H1 (cell line): ENCODE measurements at regions not wholly inside any gene's neighbourhood (a gene's known extent, or its start where the extent isn't known, plus 50 kb on each side); places are given as distances from the start of the nearest gene placed in this dataset.

Experiments
- CTCF ChIA-PET: fragments of 300-600 bp; sonication (Branson Sonifier 250); formaldehyde crosslinking; loops from one replicate; lab custom pipeline; 2021; ENCODE audit not compliant: partially characterized antibody; lab: Charles Lee
- POLR2A ChIA-PET: fragments of 300-600 bp; sonication (Branson Sonifier 250); formaldehyde crosslinking; loops from one replicate; lab custom pipeline; 2021; ENCODE audit warnings: inconsistent platforms; ENCODE audit not compliant: partially characterized antibody; lab: Charles Lee
- DNase-seq, 2 experiments: peaks; one replicate each; pipeline versions ENCODE4 v3.0.0 to v3.0.0-alpha.2; 2010 to 2022; ENCODE audit warnings: low spot score in 2 of 2, low read depth in 1 of 2, mixed read lengths in 1 of 2
- FAIRE-seq: peaks from 2 replicates; lab custom pipeline; 2011; peaks lifted over from hg19 to GRCh38; lab: Jason Lieb, UNC
- H2AFZ ChIP-seq: 2 replicates; pipeline ENCODE4 v1.8.1; 2012; ENCODE audit warnings: low read length, inconsistent platforms
- H2AK5ac ChIP-seq: 2 replicates; pipeline ENCODE4 v1.6.1; 2013; ENCODE audit warnings: low read depth, low read length
- H2BK120ac ChIP-seq: replicated peaks from 2 replicates; pipeline ENCODE3; 2013; ENCODE audit warnings: low read depth, low read length, inconsistent platforms
- H2BK12ac ChIP-seq: 2 replicates; pipeline ENCODE4 v1.6.1; 2013; ENCODE audit warnings: low read depth, low read length
- H2BK15ac ChIP-seq: 2 replicates; pipeline ENCODE4 v1.6.1; 2013; ENCODE audit warnings: low read length
- H2BK20ac ChIP-seq: 2 replicates; pipeline ENCODE4 v1.6.1; 2013; ENCODE audit warnings: low read length
- H2BK5ac ChIP-seq: 2 replicates; pipeline ENCODE4 v1.6.1; 2013; ENCODE audit warnings: low read depth, low read length
- H3K14ac ChIP-seq: 2 replicates; pipeline ENCODE4 v1.6.1; 2013; ENCODE audit warnings: inconsistent platforms; ENCODE audit not compliant: insufficient read length
- H3K18ac ChIP-seq: 2 replicates; pipeline ENCODE4 v1.6.1; 2013; ENCODE audit warnings: low read length; ENCODE audit errors: extremely low read depth
- H3K23ac ChIP-seq: 2 replicates; pipeline ENCODE4 v1.6.1; 2013; ENCODE audit warnings: inconsistent platforms; ENCODE audit not compliant: insufficient read length
- H3K23me2 ChIP-seq: 2 replicates; pipeline ENCODE4 v1.6.1; 2013; ENCODE audit warnings: low read depth, low read length
- H3K27ac ChIP-seq: 2 replicates; pipeline ENCODE4 v1.6.1; 2011; ENCODE audit warnings: low read depth, low read length, inconsistent platforms
- H3K27me3 ChIP-seq, 4 experiments: replicated peaks in 1 of 4; 1 replicate in 1 of 4; 2 replicates in 3 of 4; pipeline versions ENCODE4 v1.6.1 to v1.8.1; 2011 to 2013; ENCODE audit warnings: low read length in 3 of 4, mild to moderate bottlenecking in 3 of 4, inconsistent platforms in 2 of 4, mixed read lengths in 2 of 4, moderate library complexity in 1 of 4; ENCODE audit not compliant: control insufficient read depth in 3 of 4, insufficient read depth in 3 of 4; ENCODE audit errors: extremely low read depth in 1 of 4
- H3K36me3 ChIP-seq, 4 experiments: 2 replicates each; pipeline versions ENCODE4 v1.6.1 to v1.8.1; 2011 to 2013; ENCODE audit warnings: mild to moderate bottlenecking in 4 of 4, low read length in 3 of 4, moderate library complexity in 2 of 4, control low read depth in 1 of 4, inconsistent platforms in 1 of 4; ENCODE audit not compliant: insufficient read depth in 4 of 4, control insufficient read depth in 2 of 4
- H3K4ac ChIP-seq: replicated peaks from 2 replicates; pipeline ENCODE3; 2013; ENCODE audit warnings: low read length, low read depth, mixed read lengths, inconsistent platforms; ENCODE audit not compliant: insufficient read length
- H3K4me1 ChIP-seq, 4 experiments: replicated peaks in 1 of 4; 1 replicate in 1 of 4; 2 replicates in 3 of 4; pipeline versions ENCODE4 v1.6.1 to v1.8.1; 2011 to 2013; ENCODE audit warnings: low read length in 3 of 4, inconsistent platforms in 2 of 4, mixed read lengths in 1 of 4; ENCODE audit not compliant: insufficient read depth in 4 of 4, control insufficient read depth in 3 of 4
- H3K4me2 ChIP-seq, 2 experiments: 2 replicates each; pipeline versions ENCODE4 v1.6.1 to v1.8.1; 2011 to 2013; ENCODE audit warnings: low read depth in 2 of 2, low read length in 2 of 2, control low read depth in 1 of 2, inconsistent platforms in 1 of 2, mild to moderate bottlenecking in 1 of 2; ENCODE audit not compliant: insufficient read depth in 1 of 2
- H3K4me3 ChIP-seq, 4 experiments: fragments of 200-600, 300-600 bp in 1 of 4; sonication (generic), shearing (Covaris generic), sonication (Bioruptor Twin) in 1 of 4; 2 replicates each; pipeline versions ENCODE4 v1.5.1 to v1.8.1; 2011 to 2016; ENCODE audit warnings: low read length in 4 of 4, low read depth in 3 of 4, control low read depth in 2 of 4, inconsistent platforms in 2 of 4, mild to moderate bottlenecking in 2 of 4, mixed read lengths in 1 of 4, moderate library complexity in 1 of 4; ENCODE audit not compliant: insufficient read depth in 2 of 4; ENCODE audit errors: extremely low read depth in 1 of 4
- H3K56ac ChIP-seq: replicated peaks from 2 replicates; pipeline ENCODE3; 2013; ENCODE audit warnings: low read depth, mild to moderate bottlenecking, mixed read lengths, low read length, inconsistent platforms; ENCODE audit not compliant: insufficient read length
- H3K79me1 ChIP-seq: 2 replicates; pipeline ENCODE4 v1.6.1; 2013; ENCODE audit warnings: low read depth, low read length, control low read depth
- H3K79me2 ChIP-seq, 2 experiments: 2 replicates each; pipeline versions ENCODE4 v1.6.1 to v1.8.1; 2012 to 2013; ENCODE audit warnings: low read length in 2 of 2, mild to moderate bottlenecking in 2 of 2, inconsistent platforms in 1 of 2; ENCODE audit not compliant: insufficient read depth in 2 of 2, control insufficient read depth in 1 of 2
- H3K9ac ChIP-seq, 4 experiments: replicated peaks in 1 of 4; 1 replicate in 1 of 4; 2 replicates in 3 of 4; pipeline versions ENCODE4 v1.6.1 to v1.8.1; 2011 to 2013; ENCODE audit warnings: low read depth in 3 of 4, low read length in 3 of 4, control low read depth in 2 of 4, mild to moderate bottlenecking in 2 of 4, moderate library complexity in 2 of 4, inconsistent platforms in 1 of 4; ENCODE audit errors: extremely low read depth in 1 of 4
- H3K9me3 ChIP-seq, 2 experiments: 2 replicates each; pipeline versions ENCODE4 v1.6.1 to v1.8.1; 2012 to 2013; ENCODE audit warnings: mild to moderate bottlenecking in 2 of 2, moderate library complexity in 2 of 2, control low read depth in 1 of 2, inconsistent platforms in 1 of 2, low read depth in 1 of 2, low read length in 1 of 2, mixed read lengths in 1 of 2; ENCODE audit not compliant: insufficient read depth in 2 of 2
- H4K20me1 ChIP-seq, 2 experiments: replicated peaks in 1 of 2; 2 replicates each; pipeline versions ENCODE3 to v1.8.1; 2011 to 2013; ENCODE audit warnings: inconsistent platforms in 2 of 2, low read length in 2 of 2, mild to moderate bottlenecking in 1 of 2; ENCODE audit not compliant: insufficient read depth in 2 of 2, control insufficient read depth in 1 of 2
- H4K5ac ChIP-seq: 2 replicates; pipeline ENCODE4 v1.6.1; 2013; ENCODE audit warnings: low read length, low read depth, mixed read lengths, inconsistent platforms; ENCODE audit not compliant: insufficient read length
- H4K8ac ChIP-seq: 2 replicates; pipeline ENCODE4 v1.8.0; 2013; ENCODE audit warnings: mild to moderate bottlenecking, moderate library complexity, low read length, inconsistent platforms; ENCODE audit not compliant: insufficient read depth; ENCODE audit errors: extremely low read depth
- H4K91ac ChIP-seq: replicated peaks from 2 replicates; pipeline ENCODE3; 2013; ENCODE audit warnings: low read length, mixed read lengths, inconsistent platforms; ENCODE audit not compliant: insufficient read length
- KDM5A ChIP-seq: fragments of 200-600 bp; IDR thresholded peaks from 2 replicates; pipeline ENCODE4 v1.7.1; 2012; ENCODE audit warnings: mild to moderate bottlenecking, low read length, inconsistent platforms, mixed read lengths
- POLR2A ChIP-seq, 2 experiments: IDR thresholded peaks; 1 replicate in 1 of 2; 2 replicates in 1 of 2; pipeline ENCODE4 v1.6.1; 2011; ENCODE audit warnings: low read depth in 2 of 2, low read length in 2 of 2, mild to moderate bottlenecking in 2 of 2; ENCODE audit errors: control extremely low read depth in 1 of 2
- WGBS, 2 experiments: shearing (Covaris generic) in 1 of 2; methylation state at CpG; one replicate each; pipeline versions ENCODE4 v1.1.6 to v1.1.7; 2013 to 2015; ENCODE audit warnings: low lambda C conversion rate in 2 of 2, mixed read lengths in 2 of 2, inconsistent platforms in 1 of 2, low coverage in 1 of 2, missing lambda C conversion rate in 1 of 2; ENCODE audit not compliant: insufficient replicate concordance in 2 of 2, insufficient coverage in 1 of 2, insufficient read length in 1 of 2; ENCODE audit errors: extremely low coverage in 1 of 2, missing lambda C conversion rate in 1 of 2; 5-methylcytosine and 5-hydroxymethylcytosine counted together

DNA sequence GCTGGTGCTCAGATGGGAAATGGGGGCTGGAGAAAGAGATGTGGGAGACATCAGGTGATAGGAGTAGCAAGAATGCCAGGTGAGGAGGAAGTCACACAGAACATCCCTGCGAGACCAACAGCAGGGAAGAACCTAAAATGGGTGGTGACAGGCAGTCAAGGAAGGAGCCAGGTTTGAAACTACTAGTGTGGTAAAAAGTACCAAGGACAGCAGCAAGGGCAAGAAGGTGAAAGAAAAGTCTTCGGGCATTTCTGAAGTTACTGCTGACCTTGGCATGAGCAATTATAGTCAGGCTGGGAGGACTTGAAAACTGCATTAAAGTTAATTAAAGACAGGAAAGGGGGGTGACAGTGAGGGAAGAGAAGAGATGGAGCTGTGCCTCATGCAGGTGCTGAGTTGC, 410.4 kb downstream of the RAD51AP2 start:
- Histone ChIP-seq H3K27ac (no peak overlapping the region), H3K4me1 (no peaks in the 10 kb centered on the region), H4K5ac (no peak overlapping the region), H3K79me2 (no peaks in the 10 kb centered on the region), H4K8ac (no peak overlapping the region), H3K27me3 (no peaks in the 10 kb centered on the region), H4K20me1 (no peaks in the 10 kb centered on the region), H3K23ac (no peak overlapping the region), H3K9me3 (no peaks in the 10 kb centered on the region)
- no peak for FAIRE-seq
- TF ChIP-seq KDM5A (no peak), POLR2A (IDR thresholded peaks at IDR 0.05; ENCODE audit: control extremely low read depth in 1 of 2, low read depth in 2 of 2, low read length in 2 of 2) (no peak)
- TF ChIP-seq, all 59 proteins: peak for 0
- Histone ChIP-seq H2BK20ac (no peak overlapping the region; the same call in 1 of the 2 replicates), H2BK5ac (no peak overlapping the region), H3K4me2 (no peak overlapping the region), H3K23me2 (no peaks in the 10 kb centered on the region; the same call in 1 of the 2 replicates), H3K4ac (no peak overlapping the region), H3K36me3 (no peaks in the 10 kb centered on the region), H3K4me3 (no peak overlapping the region), H2BK12ac (no peak overlapping the region), H3K9ac (no peak overlapping the region), H4K91ac (no peak overlapping the region), H2BK15ac (no peak overlapping the region), H3K14ac (no peak overlapping the region), H3K18ac (no peak overlapping the region), H2BK120ac (no peak overlapping the region), H2AFZ (no peak overlapping the region), H3K79me1 (no peaks in the 10 kb centered on the region), H2AK5ac (no peak overlapping the region), H3K56ac (no peak overlapping the region)
- WGBS, 2 experiments, result 91% methylated on average over 2 of the region's 2 CpGs; no CpG with 5 or more reads in 1 of the 2 experiments
- ChIA-PET CTCF (interaction anchor here (1.3 kb wide), 1 partner anchor 14 kb away, joined by 3 read pairs; no protein-coding TSS in a partner anchor), POLR2A (no interaction called here)
- no peak for DNase-seq
